HepG2 (cell line): ENCODE measurements at regions not wholly inside any gene's neighbourhood (a gene's known extent, or its start where the extent isn't known, plus 50 kb on each side); places are given as distances from the start of the nearest gene placed in this dataset.

ENCODE experiments used
- ATAC-seq: fragments of 200-7000 bp; cut with Tn5 transposase; 3 replicates; pipeline ENCODE4 v1.9.1; 2020; ENCODE audit warnings: mild to moderate bottlenecking, moderate library complexity
- BruUV-seq: library from RNA; stranded (reverse); fragments of 400-500 nt; replicated peaks from 2 replicates; lab custom pipeline; 2021; lab: Mats Ljungman, UMichigan
- CTCF ChIA-PET: fragments of 300-600 bp; formaldehyde crosslinking; extraction: SDS; loops from one replicate; lab custom pipeline; 2021; ENCODE audit warnings: low total read pairs, inconsistent platforms, low intra/inter-chr PET ratio; lab: Yijun Ruan, JAX
- POLR2A ChIA-PET: fragments of 350-600 bp; sonication (Branson Sonifier 250); formaldehyde crosslinking; loops from one replicate; lab custom pipeline; 2020; ENCODE audit warnings: antibody characterized with exemption, inconsistent platforms; lab: Yijun Ruan, JAX
- DNase-seq: peaks from one replicate; pipeline ENCODE4 v3.0.0-alpha.2; 2015; ENCODE audit warnings: low spot score
- FAIRE-seq: peaks from 3 replicates; lab custom pipeline; 2011; peaks lifted over from hg19 to GRCh38; lab: Jason Lieb, UNC
- H2AFZ ChIP-seq: one replicate; pipeline ENCODE4 v1.6.1; 2011; ENCODE audit warnings: low read length, inconsistent platforms
- H3K27ac ChIP-seq: fragments of 300-600 bp; 3 replicates; pipeline ENCODE4 v1.8.0; 2011; ENCODE audit warnings: mixed run types, mild to moderate bottlenecking, mixed read lengths, low read length, inconsistent platforms; ENCODE audit not compliant: insufficient read depth; ENCODE audit errors: extremely low read length
- H3K27me3 ChIP-seq, 2 experiments: fragments of 200-600 bp in 1 of 2; 2 replicates in 1 of 2; 3 replicates in 1 of 2; pipeline versions ENCODE4 v1.6.0 to v1.8.0; 2011; ENCODE audit warnings: low read length in 2 of 2, mild to moderate bottlenecking in 2 of 2, moderate library complexity in 2 of 2, inconsistent platforms in 1 of 2; ENCODE audit not compliant: insufficient read depth in 2 of 2, control insufficient read depth in 1 of 2
- H3K36me3 ChIP-seq, 2 experiments: fragments of 200-600 bp in 1 of 2; replicated peaks in 1 of 2; 2 replicates in 1 of 2; 3 replicates in 1 of 2; pipeline versions ENCODE4 v1.5.1 to v1.8.0; 2011; ENCODE audit warnings: low read length in 2 of 2, inconsistent platforms in 1 of 2; ENCODE audit not compliant: insufficient read depth in 2 of 2, control insufficient read depth in 1 of 2
- H3K4me1 ChIP-seq: 2 replicates; pipeline ENCODE4 v1.5.1; 2012; ENCODE audit warnings: low read length, inconsistent platforms; ENCODE audit not compliant: insufficient read depth
- H3K4me2 ChIP-seq: 2 replicates; pipeline ENCODE4 v1.6.0; 2011; ENCODE audit warnings: low read depth, low read length, inconsistent platforms
- H3K4me3 ChIP-seq, 3 experiments: fragments of 200-600 bp in 1 of 3; sonication (generic), shearing (Covaris generic) in 1 of 3; replicated peaks in 1 of 3; 2 replicates each; pipeline ENCODE4 v1.5.1; 2011 to 2016; ENCODE audit warnings: low read length in 3 of 3, inconsistent platforms in 2 of 3, low read depth in 2 of 3, mild to moderate bottlenecking in 2 of 3, control low read depth in 1 of 3, mixed read lengths in 1 of 3; ENCODE audit not compliant: insufficient read depth in 1 of 3
- H3K79me2 ChIP-seq: one replicate; pipeline ENCODE4 v1.6.1; 2011; ENCODE audit warnings: low read length, inconsistent platforms; ENCODE audit not compliant: insufficient read depth
- H3K9ac ChIP-seq: 2 replicates; pipeline ENCODE4 v1.6.0; 2011; ENCODE audit warnings: mild to moderate bottlenecking, low read depth, low read length, inconsistent platforms; ENCODE audit not compliant: insufficient read depth
- H3K9me3 ChIP-seq: 2 replicates; pipeline ENCODE4 v1.5.1; 2012; ENCODE audit warnings: mild to moderate bottlenecking, low read length
- H4K20me1 ChIP-seq: 2 replicates; pipeline ENCODE4 v1.6.0; 2011; ENCODE audit warnings: inconsistent platforms, mild to moderate bottlenecking, low read length, moderate library complexity; ENCODE audit not compliant: insufficient read depth
- ARID2 ChIP-seq: sonication (generic); formaldehyde crosslinking; IDR thresholded peaks from 2 replicates; pipeline ENCODE4 v1.8.1; 2022; ENCODE audit warnings: mild to moderate bottlenecking, missing genetic modification reagents, borderline replicate concordance
- ATF1 ChIP-seq: IDR thresholded peaks from 2 replicates; pipeline ENCODE4 v1.6.1; 2016; ENCODE audit warnings: mild to moderate bottlenecking, control low read depth
- CREB1 ChIP-seq, 2 experiments: fragments of 450-650 bp in 1 of 2; IDR thresholded peaks; 2 replicates each; pipeline ENCODE4 v1.6.1; 2016 to 2017; ENCODE audit warnings: control low read depth in 1 of 2, mild to moderate bottlenecking in 1 of 2, missing compliant biosample characterization in 1 of 2, missing genetic modification characterization in 1 of 2
- ELF3 ChIP-seq: IDR thresholded peaks from 2 replicates; pipeline ENCODE4 v1.6.1; 2016; ENCODE audit warnings: missing genetic modification reagents, missing compliant biosample characterization
- GMEB1 ChIP-seq: sonication (generic); formaldehyde crosslinking; IDR thresholded peaks from 2 replicates; pipeline ENCODE4 v1.5.1; 2020; ENCODE audit warnings: missing genetic modification reagents, mild to moderate bottlenecking, borderline replicate concordance
- KDM1A ChIP-seq: IDR thresholded peaks from 2 replicates; pipeline ENCODE4 v1.6.1; 2016; ENCODE audit warnings: missing compliant biosample characterization
- MIER2 ChIP-seq: IDR thresholded peaks from 2 replicates; pipeline ENCODE4 v1.6.1; 2016; ENCODE audit warnings: missing biosample characterization, missing genetic modification reagents
- MTF2 ChIP-seq: sonication (generic); formaldehyde crosslinking; IDR thresholded peaks from 2 replicates; pipeline ENCODE4 v1.5.0; 2020; ENCODE audit warnings: missing genetic modification reagents, borderline replicate concordance
- SALL1 ChIP-seq: sonication (generic); formaldehyde crosslinking; IDR thresholded peaks from 2 replicates; pipeline ENCODE4 v1.8.0; 2022; ENCODE audit warnings: mild to moderate bottlenecking, missing genetic modification reagents
- SPEN ChIP-seq: sonication (generic); formaldehyde crosslinking; IDR thresholded peaks from 2 replicates; pipeline ENCODE4 v1.5.1; 2020; ENCODE audit warnings: low read depth, mild to moderate bottlenecking, missing genetic modification reagents
- TARDBP ChIP-seq: sonication (generic); formaldehyde crosslinking; IDR thresholded peaks from 2 replicates; pipeline ENCODE4 v1.8.0; 2022; ENCODE audit warnings: mild to moderate bottlenecking, missing genetic modification reagents
- ZFP41 ChIP-seq: sonication (generic); formaldehyde crosslinking; IDR thresholded peaks from 2 replicates; pipeline ENCODE4 v1.4.0; 2020; ENCODE audit warnings: mild to moderate bottlenecking, missing genetic modification reagents, borderline replicate concordance
- ZNF292 ChIP-seq: sonication (generic); formaldehyde crosslinking; IDR thresholded peaks from 2 replicates; pipeline ENCODE4 v1.8.1; 2022; ENCODE audit warnings: mild to moderate bottlenecking, low read depth, missing genetic modification reagents, borderline replicate concordance
- ZNF768 ChIP-seq: sonication (generic); formaldehyde crosslinking; IDR thresholded peaks from 2 replicates; pipeline ENCODE4 v1.4.0; 2020; ENCODE audit warnings: missing genetic modification reagents
- WGBS: methylation state at CpG from one replicate; pipeline ENCODE4 v1.1.6; 2017; ENCODE audit warnings: low lambda C conversion rate; 5-methylcytosine and 5-hydroxymethylcytosine counted together
- in situ Hi-C: cut with HindIII; loops from 2 replicates; pipeline ENCODE4 v1.10.0; 2017; ENCODE audit warnings: low pct_unique_long_range_greater_than_20kb; ENCODE audit not compliant: extremely low pct_ligation_motif_present
- intact Hi-C: fragments of 100-400 bp; cut with micrococcal nuclease; formaldehyde crosslinking; loops from one replicate; pipeline ENCODE4 v1.10.0; 2022; ENCODE audit not compliant: unreplicated experiment
- TF ChIP-seq, protein P1 (sequence below): sonication (generic); formaldehyde crosslinking; IDR thresholded peaks from 2 replicates; pipeline ENCODE4 v1.8.0; 2022; ENCODE audit warnings: missing genetic modification reagents, mild to moderate bottlenecking, borderline replicate concordance

DNA sequence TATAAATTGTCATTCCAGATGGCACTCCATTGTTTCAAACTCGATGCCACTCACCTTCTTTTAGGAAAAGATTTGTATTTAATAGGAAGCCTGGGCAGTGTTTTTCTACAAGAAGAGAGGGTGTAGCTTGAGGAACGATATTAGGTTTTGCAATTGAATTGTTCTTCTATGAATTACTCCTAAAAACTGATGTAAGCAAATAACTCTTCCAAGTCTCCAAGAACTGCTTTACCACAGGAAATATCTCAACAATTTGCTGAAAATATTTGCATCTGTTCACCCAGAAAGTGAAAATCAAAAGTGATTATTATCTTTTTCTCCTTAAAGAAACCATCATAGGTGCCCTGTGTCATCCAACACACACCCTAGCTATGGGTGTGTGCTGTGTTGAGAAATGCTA is 261.3 kb upstream of the MEOX2 start:
- no peak overlapping the region for H3K4me2 ChIP-seq
- in situ Hi-C loops, result no loop called here
- ATAC-seq, result no peak
- no peaks in the 10 kb centered on the region for H3K4me1 ChIP-seq
- H3K9ac ChIP-seq, result no peak overlapping the region
- CTCF ChIA-PET, result no interaction called here
- H3K27ac ChIP-seq, result no peak overlapping the region
- 0% methylated on average over 2 of the region's 2 CpGs for WGBS
- intact Hi-C loops, result no loop called here
- TF ChIP-seq ZFP41 (CRISPR knock-in tag) (no peak), ZNF292 (no peak), ATF1 (CRISPR knock-in tag) (no peak), SALL1 (CRISPR knock-in tag) (no peak), KDM1A (CRISPR knock-in tag) (no peak), MTF2 (CRISPR knock-in tag) (no peak), TARDBP (no peak), CREB1 (IDR thresholded peaks at IDR 0.05) (no peak), CREB1 (CRISPR knock-in tag; IDR thresholded peaks at IDR 0.05) (no peak), GMEB1 (no peak)
- peaks cover 20% of the 10 kb centered on the region; the same call in 1 of the 2 replicates for H3K9me3 ChIP-seq
- no peaks in the 10 kb centered on the region for H3K36me3 ChIP-seq
- no TSS peak for BruUV-seq
- POLR2A ChIA-PET, result no interaction called here
- no peak overlapping the region for H2AFZ ChIP-seq
- no peak for FAIRE-seq
- no peaks in the 10 kb centered on the region for H4K20me1 ChIP-seq
- no peaks in the 10 kb centered on the region for H3K79me2 ChIP-seq
- H3K4me3 ChIP-seq, result no peak overlapping the region
- DNase-seq, result no peak
- no peaks in the 10 kb centered on the region for H3K27me3 ChIP-seq

DNA sequence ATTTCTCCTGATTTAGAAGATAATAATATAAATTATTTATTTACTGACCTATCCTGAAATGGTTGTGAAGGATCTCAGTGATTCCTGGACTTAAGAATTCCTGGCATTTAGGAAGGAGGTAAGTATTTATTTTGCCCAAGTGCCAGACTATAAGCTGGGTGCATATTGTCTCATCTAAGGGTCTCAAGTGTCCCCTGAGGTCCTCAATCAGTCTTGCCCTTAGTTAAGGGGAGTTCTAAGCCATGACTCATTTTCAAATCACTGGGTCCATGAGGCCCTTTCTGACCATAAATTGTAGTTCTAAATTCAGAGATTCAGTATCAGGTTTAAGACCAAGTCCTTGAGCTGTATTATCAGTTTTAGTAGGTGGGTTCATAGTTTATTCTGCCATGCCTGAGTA is 251.6 kb upstream of the MEOX2 start:
- in situ Hi-C loops (no loop called here), intact Hi-C loops (no loop called here)
- Histone ChIP-seq H3K4me2 (no peak overlapping the region), H4K20me1 (no peaks in the 10 kb centered on the region), H3K27ac (no peak overlapping the region), H3K27me3 (no peaks in the 10 kb centered on the region), H3K4me1 (no peaks in the 10 kb centered on the region), H3K4me3 (no peak overlapping the region), H3K9me3 (peaks cover 5% of the 10 kb centered on the region; the same call in 1 of the 2 replicates), H3K9ac (no peak overlapping the region), H3K79me2 (no peaks in the 10 kb centered on the region), H2AFZ (no peak overlapping the region), H3K36me3 (no peaks in the 10 kb centered on the region)
- POLR2A ChIA-PET, result no interaction called here
- FAIRE-seq (no peak), ATAC-seq (no peak), DNase-seq (no peak)
- BruUV-seq, result no TSS peak
- TF ChIP-seq ZNF768 (CRISPR knock-in tag), result no peak
- TF ChIP-seq ARID2 (CRISPR knock-in tag), result no peak
- no peak for TF ChIP-seq MIER2 (CRISPR knock-in tag)
- no peak for TF ChIP-seq ELF3 (CRISPR knock-in tag)
- TF ChIP-seq, protein P1, sequence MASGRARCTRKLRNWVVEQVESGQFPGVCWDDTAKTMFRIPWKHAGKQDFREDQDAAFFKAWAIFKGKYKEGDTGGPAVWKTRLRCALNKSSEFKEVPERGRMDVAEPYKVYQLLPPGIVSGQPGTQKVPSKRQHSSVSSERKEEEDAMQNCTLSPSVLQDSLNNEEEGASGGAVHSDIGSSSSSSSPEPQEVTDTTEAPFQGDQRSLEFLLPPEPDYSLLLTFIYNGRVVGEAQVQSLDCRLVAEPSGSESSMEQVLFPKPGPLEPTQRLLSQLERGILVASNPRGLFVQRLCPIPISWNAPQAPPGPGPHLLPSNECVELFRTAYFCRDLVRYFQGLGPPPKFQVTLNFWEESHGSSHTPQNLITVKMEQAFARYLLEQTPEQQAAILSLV (CRISPR knock-in tag), result no peak
- no peak for TF ChIP-seq SPEN (CRISPR knock-in tag)
- CTCF ChIA-PET, result no interaction called here
